ENCODE measurements at regions not wholly inside any gene's neighbourhood (a gene's known extent, or its start where the extent isn't known, plus 50 kb on each side); places are given as distances from the start of the nearest gene placed in this dataset.
"Not testable (repeated sequence)": the region's sequence is repeated elsewhere in the genome, so short reads cannot be mapped to it uniquely, and the experiment has no call there.

DNA sequence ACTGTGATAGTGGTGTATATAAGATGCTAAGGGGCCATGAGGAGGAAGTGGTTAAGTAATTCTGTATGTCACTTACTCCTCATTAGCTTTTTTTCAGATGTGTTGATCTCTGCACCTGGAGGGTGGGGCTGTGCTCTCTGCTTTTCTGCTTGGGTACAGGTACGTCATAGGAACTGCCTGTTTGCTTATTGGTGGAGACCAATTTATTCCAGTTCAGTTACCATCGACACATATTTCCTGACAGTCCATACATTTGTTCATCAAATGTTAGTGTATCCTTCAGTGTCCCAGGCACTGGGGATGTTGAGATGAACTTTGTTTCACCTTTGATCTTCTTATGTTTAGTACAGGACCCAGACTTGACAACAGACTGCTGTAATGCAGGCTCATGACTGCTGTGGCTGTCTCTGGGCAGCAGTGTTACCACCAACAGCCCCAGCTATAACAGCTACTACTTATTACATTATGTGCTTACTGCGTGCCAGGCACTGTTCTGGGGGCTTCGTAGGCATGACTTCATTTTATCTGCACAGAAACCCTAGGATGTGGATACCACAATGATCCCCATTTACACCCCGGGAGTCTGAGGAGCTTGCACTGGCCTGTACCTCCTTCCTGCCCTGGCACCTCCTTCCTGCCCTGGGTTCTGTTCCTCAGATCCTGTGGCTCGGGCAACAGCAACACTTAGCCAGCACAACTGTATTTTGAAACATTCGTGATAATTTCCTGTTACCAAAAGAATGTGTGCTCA is 87.4 kb downstream of the BUB3 start:
- Histone ChIP-seq H3K36me3 (ENCODE audit: control insufficient read depth in 3 of 3, insufficient read depth in 2 of 3, low read depth in 1 of 3, low read length in 3 of 3) (no peaks in the 10 kb centered on the region), H3K9me3 (ENCODE audit: control insufficient read depth in 2 of 2, insufficient read depth in 1 of 2, low read depth in 1 of 2, low read length in 1 of 2) (peaks cover 0 to under 1% of the 10 kb centered on the region in 2 donors), H3K27ac (ENCODE audit: low read depth in 1 of 3, low read length in 2 of 3) (peak overlapping the region in 1 of 3 donors; percentile 91), H3K4me1 (ENCODE audit: control insufficient read depth in 3 of 3, insufficient read depth in 2 of 3, low read depth in 1 of 3, low read length in 2 of 3) (no peaks in the 10 kb centered on the region), H3K4me3 (ENCODE audit: low read depth in 1 of 3, low read length in 3 of 3) (no peak overlapping the region), H3K27me3 (ENCODE audit: control insufficient read depth in 3 of 3, insufficient read depth in 3 of 3, low read length in 3 of 3) (no peaks in the 10 kb centered on the region)
- 48 to 50% (median 50%) methylated on average over 7 of the region's 7 CpGs for WGBS, 3 donors
- no peak for FAIRE-seq
- DNase-seq, result peak; percentile 3 to 43

DNA sequence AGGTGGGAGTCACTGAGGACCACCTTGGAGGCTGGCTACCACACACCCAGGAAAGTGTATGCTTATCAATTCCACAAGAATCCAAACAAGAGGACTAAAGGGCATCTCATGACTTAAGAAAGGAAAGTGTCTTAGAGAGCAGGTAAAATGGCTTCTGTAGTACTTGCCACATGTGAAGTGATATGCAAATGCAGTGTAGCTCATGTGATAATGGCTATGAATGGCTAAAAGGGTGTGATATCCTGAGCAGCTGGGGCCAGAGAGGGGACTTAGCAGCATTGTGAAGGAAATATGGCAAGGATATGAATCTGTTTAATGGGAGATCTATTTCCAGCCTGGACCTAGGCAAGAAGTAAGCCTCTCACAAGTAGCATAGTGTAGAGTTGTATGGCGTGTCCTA is 90.5 kb downstream of the BUB3 start:
- Histone ChIP-seq H3K27me3 (ENCODE audit: control insufficient read depth in 3 of 3, insufficient read depth in 3 of 3, low read length in 3 of 3) (no peaks in the 10 kb centered on the region), H3K36me3 (ENCODE audit: control insufficient read depth in 3 of 3, insufficient read depth in 2 of 3, low read depth in 1 of 3, low read length in 3 of 3) (no peaks in the 10 kb centered on the region), H3K27ac (ENCODE audit: low read depth in 1 of 3, low read length in 2 of 3) (no peak overlapping the region), H3K4me1 (ENCODE audit: control insufficient read depth in 3 of 3, insufficient read depth in 2 of 3, low read depth in 1 of 3, low read length in 2 of 3) (no peaks in the 10 kb centered on the region), H3K9me3 (ENCODE audit: control insufficient read depth in 2 of 2, insufficient read depth in 1 of 2, low read depth in 1 of 2, low read length in 1 of 2) (no peaks in the 10 kb centered on the region), H3K4me3 (ENCODE audit: low read depth in 1 of 3, low read length in 3 of 3) (no peak overlapping the region)
- WGBS, 3 donors, result 76 to 92% (median 92%) methylated on average over 1 of the region's 1 CpG
- no peak for FAIRE-seq
- DNase-seq, result no peak

DNA sequence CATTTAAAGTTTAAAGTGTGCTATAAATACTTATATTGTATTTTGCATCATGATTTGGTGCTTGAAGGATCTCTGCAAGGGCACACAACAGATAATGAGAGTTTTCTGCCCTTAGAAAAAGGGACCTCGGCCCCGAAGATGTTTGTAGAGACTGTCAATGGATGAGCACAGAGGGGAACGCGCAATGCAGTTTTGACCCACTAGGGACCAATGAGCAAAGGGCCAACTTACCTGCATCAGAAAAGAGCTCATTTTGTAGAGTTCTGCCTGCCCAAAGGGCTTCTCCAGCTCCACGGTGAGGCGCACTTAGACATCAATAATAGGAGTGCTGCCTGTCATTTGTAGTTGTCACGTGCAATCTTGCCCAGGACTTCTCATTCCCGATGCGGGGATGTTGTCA is 91.1 kb downstream of the BUB3 start:
- H3K4me1 ChIP-seq (ENCODE audit: control insufficient read depth in 3 of 3, insufficient read depth in 2 of 3, low read depth in 1 of 3, low read length in 2 of 3), result no peaks in the 10 kb centered on the region
- no peak overlapping the region for H3K4me3 ChIP-seq (ENCODE audit: low read depth in 1 of 3, low read length in 3 of 3)
- no peaks in the 10 kb centered on the region for H3K36me3 ChIP-seq (ENCODE audit: control insufficient read depth in 3 of 3, insufficient read depth in 2 of 3, low read depth in 1 of 3, low read length in 3 of 3)
- no peaks in the 10 kb centered on the region for H3K9me3 ChIP-seq (ENCODE audit: control insufficient read depth in 2 of 2, insufficient read depth in 1 of 2, low read depth in 1 of 2, low read length in 1 of 2)
- no peak for DNase-seq
- H3K27me3 ChIP-seq (ENCODE audit: control insufficient read depth in 3 of 3, insufficient read depth in 3 of 3, low read length in 3 of 3), result no peaks in the 10 kb centered on the region
- WGBS, 3 donors, result 94 to 99% (median 95%) methylated on average over 9 of the region's 9 CpGs
- FAIRE-seq, result no peak
- no peak overlapping the region for H3K27ac ChIP-seq (ENCODE audit: low read depth in 1 of 3, low read length in 2 of 3)

DNA sequence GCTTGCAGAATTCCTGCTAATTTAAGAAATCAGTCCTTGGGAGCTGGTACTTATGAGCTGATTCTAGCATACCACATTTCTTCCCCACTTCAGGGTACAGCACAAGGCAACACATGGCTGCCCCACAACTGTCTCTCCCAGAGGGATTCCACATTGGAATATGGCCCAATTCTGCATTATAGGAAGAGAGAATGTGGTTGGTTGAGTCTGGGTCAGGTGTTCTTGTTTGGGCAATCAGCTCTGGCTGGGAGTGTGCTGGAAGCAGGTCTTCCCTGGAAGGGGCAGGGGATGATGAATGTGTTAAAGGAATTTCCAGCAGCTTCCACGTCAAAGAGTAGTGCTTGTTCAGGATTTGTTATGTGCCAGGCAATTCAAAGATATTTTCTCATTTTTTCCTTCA is 95.7 kb downstream of the BUB3 start:
- DNase-seq (no peak), FAIRE-seq (no peak)
- no peaks in the 10 kb centered on the region for H3K36me3 ChIP-seq (ENCODE audit: control insufficient read depth in 3 of 3, insufficient read depth in 2 of 3, low read depth in 1 of 3, low read length in 3 of 3)
- WGBS, 3 donors, result 42 to 83% (median 52%) methylated on average over 1 of the region's 1 CpG
- H3K4me1 ChIP-seq (ENCODE audit: control insufficient read depth in 3 of 3, insufficient read depth in 2 of 3, low read depth in 1 of 3, low read length in 2 of 3), result no peaks in the 10 kb centered on the region
- H3K27me3 ChIP-seq (ENCODE audit: control insufficient read depth in 3 of 3, insufficient read depth in 3 of 3, low read length in 3 of 3), result no peaks in the 10 kb centered on the region
- no peak overlapping the region for H3K27ac ChIP-seq (ENCODE audit: low read depth in 1 of 3, low read length in 2 of 3)
- no peak overlapping the region for H3K4me3 ChIP-seq (ENCODE audit: low read depth in 1 of 3, low read length in 3 of 3)
- H3K9me3 ChIP-seq (ENCODE audit: control insufficient read depth in 2 of 2, insufficient read depth in 1 of 2, low read depth in 1 of 2, low read length in 1 of 2), result peaks cover 0 to 3% of the 10 kb centered on the region in 2 donors

DNA sequence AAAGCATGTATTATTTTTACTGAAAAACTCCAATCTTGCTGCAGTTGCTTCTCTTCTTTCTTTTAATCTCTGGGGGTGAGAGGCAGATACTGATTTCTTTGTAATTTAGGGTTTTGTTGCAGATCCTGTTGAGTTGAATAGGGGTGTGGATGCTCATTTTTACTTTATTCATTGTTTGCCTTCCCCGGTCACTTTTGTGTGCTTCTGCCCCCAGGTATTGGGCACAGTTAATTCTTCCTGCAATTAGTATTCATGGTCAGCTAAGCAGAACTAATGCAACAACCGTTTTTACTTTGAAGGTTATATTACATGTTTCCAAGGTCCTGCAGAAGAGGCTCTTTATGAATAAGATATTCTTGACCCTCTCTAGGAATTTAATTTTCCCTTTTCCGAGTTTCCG is 96.4 kb downstream of the BUB3 start:
- Histone ChIP-seq H3K4me1 (ENCODE audit: control insufficient read depth in 3 of 3, insufficient read depth in 2 of 3, low read depth in 1 of 3, low read length in 2 of 3) (no peaks in the 10 kb centered on the region), H3K9me3 (ENCODE audit: control insufficient read depth in 2 of 2, insufficient read depth in 1 of 2, low read depth in 1 of 2, low read length in 1 of 2) (peaks cover 0 to 3% of the 10 kb centered on the region in 2 donors), H3K27me3 (ENCODE audit: control insufficient read depth in 3 of 3, insufficient read depth in 3 of 3, low read length in 3 of 3) (no peaks in the 10 kb centered on the region), H3K4me3 (ENCODE audit: low read depth in 1 of 3, low read length in 3 of 3) (no peak overlapping the region), H3K27ac (ENCODE audit: low read depth in 1 of 3, low read length in 2 of 3) (no peak overlapping the region), H3K36me3 (ENCODE audit: control insufficient read depth in 3 of 3, insufficient read depth in 2 of 3, low read depth in 1 of 3, low read length in 3 of 3) (no peaks in the 10 kb centered on the region)
- DNase-seq (no peak), FAIRE-seq (no peak)
- 67 to 83% (median 70%) methylated on average over 4 of the region's 4 CpGs for WGBS, 3 donors

DNA sequence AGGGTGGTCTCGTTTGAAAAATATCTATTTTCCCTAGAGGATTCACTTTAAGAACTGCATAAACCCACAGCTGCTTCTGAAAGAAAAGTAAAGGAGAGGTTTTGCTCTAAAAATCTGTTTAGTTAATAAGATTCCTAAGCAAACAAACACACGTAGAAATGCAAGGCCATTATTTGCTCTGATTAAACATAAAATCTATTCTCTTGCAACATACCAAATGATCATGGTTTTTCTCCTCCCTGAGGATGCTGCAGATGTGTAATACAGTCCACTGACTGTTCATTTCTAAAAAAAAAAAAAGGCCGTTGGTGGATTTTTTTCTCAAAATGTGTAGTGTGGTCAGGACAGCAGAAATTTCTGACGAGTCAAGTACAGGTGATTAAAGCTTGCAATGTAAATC is 98.6 kb downstream of the BUB3 start:
- H3K4me1 ChIP-seq (ENCODE audit: control insufficient read depth in 3 of 3, insufficient read depth in 2 of 3, low read depth in 1 of 3, low read length in 2 of 3), result no peaks in the 10 kb centered on the region
- H3K27me3 ChIP-seq (ENCODE audit: control insufficient read depth in 3 of 3, insufficient read depth in 3 of 3, low read length in 3 of 3), result no peaks in the 10 kb centered on the region
- no peak overlapping the region for H3K27ac ChIP-seq (ENCODE audit: low read depth in 1 of 3, low read length in 2 of 3)
- H3K4me3 ChIP-seq (ENCODE audit: low read depth in 1 of 3, low read length in 3 of 3), result no peak overlapping the region
- FAIRE-seq (no peak), DNase-seq (no peak)
- peaks cover 0 to 3% of the 10 kb centered on the region in 2 donors for H3K9me3 ChIP-seq (ENCODE audit: control insufficient read depth in 2 of 2, insufficient read depth in 1 of 2, low read depth in 1 of 2, low read length in 1 of 2)
- 47 to 57% (median 57%) methylated on average over 4 of the region's 4 CpGs for whole genome bisulfite sequencing, 3 donors
- H3K36me3 ChIP-seq (ENCODE audit: control insufficient read depth in 3 of 3, insufficient read depth in 2 of 3, low read depth in 1 of 3, low read length in 3 of 3), result no peaks in the 10 kb centered on the region

DNA sequence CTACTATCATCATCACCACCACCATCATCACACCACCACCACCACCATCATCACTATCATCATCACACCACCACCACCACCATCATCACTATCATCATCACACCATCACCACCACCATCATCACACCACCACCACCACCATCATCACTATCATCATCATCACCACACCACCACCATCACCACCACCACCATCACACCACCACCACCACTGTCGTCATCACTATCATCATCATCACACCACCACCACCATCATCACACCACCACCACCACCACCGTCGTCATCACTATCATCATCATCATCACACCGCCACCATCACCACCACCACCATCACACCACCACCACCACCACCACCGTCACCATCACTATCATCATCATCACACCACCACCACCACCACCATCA is 100.1 kb downstream of the BUB3 start:
- H3K36me3 ChIP-seq (ENCODE audit: control insufficient read depth in 3 of 3, insufficient read depth in 2 of 3, low read depth in 1 of 3, low read length in 3 of 3); DNase-seq; H3K4me3 ChIP-seq (ENCODE audit: low read depth in 1 of 3, low read length in 3 of 3); H3K27ac ChIP-seq (ENCODE audit: low read depth in 1 of 3, low read length in 2 of 3); H3K4me1 ChIP-seq (ENCODE audit: control insufficient read depth in 3 of 3, insufficient read depth in 2 of 3, low read depth in 1 of 3, low read length in 2 of 3); H3K27me3 ChIP-seq (ENCODE audit: control insufficient read depth in 3 of 3, insufficient read depth in 3 of 3, low read length in 3 of 3); H3K9me3 ChIP-seq (ENCODE audit: control insufficient read depth in 2 of 2, insufficient read depth in 1 of 2, low read depth in 1 of 2, low read length in 1 of 2): not testable (repeated sequence)
- 84 to 92% (median 85%) methylated on average over 5 of the region's 5 CpGs for WGBS, 3 donors
- peak; percentile 68 for FAIRE-seq

DNA sequence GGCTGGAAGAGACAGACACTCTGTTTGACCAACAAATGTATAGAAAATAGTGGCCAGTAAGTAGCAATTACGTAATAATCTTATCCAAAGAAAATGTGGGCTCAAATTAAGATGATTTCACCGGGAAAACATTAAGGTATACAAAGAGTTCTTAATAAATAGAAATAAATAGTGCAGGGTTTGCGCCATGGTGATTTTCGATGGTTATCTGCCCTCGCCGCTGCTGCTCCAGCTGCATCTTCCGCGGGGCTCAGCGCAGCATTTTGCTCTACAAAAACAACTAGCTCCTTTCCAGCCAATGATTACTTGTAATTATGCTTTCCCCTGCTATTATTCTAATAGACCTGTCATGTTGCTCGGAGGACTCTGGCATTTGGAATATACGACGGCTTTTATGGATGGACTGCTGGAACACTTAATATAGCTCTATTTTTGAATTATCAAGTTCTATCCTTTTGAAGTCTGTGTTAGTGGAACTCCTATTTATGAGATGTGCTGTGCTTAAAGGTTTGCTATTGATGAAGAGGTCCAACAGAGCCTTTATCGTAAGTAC is 103.8 kb downstream of the BUB3 start:
- no peak for DNase-seq
- H3K36me3 ChIP-seq (ENCODE audit: control insufficient read depth in 3 of 3, insufficient read depth in 2 of 3, low read depth in 1 of 3, low read length in 3 of 3), result no peaks in the 10 kb centered on the region
- no peak for FAIRE-seq
- H3K27ac ChIP-seq (ENCODE audit: low read depth in 1 of 3, low read length in 2 of 3), result no peak overlapping the region
- 89 to 93% (median 91%) methylated on average over 13 of the region's 13 CpGs for WGBS, 3 donors
- H3K4me3 ChIP-seq (ENCODE audit: low read depth in 1 of 3, low read length in 3 of 3), result no peak overlapping the region
- H3K4me1 ChIP-seq (ENCODE audit: control insufficient read depth in 3 of 3, insufficient read depth in 2 of 3, low read depth in 1 of 3, low read length in 2 of 3), result no peaks in the 10 kb centered on the region
- H3K27me3 ChIP-seq (ENCODE audit: control insufficient read depth in 3 of 3, insufficient read depth in 3 of 3, low read length in 3 of 3), result no peaks in the 10 kb centered on the region
- H3K9me3 ChIP-seq (ENCODE audit: control insufficient read depth in 2 of 2, insufficient read depth in 1 of 2, low read depth in 1 of 2, low read length in 1 of 2), result peaks cover 0 to 3% of the 10 kb centered on the region in 2 donors

DNA sequence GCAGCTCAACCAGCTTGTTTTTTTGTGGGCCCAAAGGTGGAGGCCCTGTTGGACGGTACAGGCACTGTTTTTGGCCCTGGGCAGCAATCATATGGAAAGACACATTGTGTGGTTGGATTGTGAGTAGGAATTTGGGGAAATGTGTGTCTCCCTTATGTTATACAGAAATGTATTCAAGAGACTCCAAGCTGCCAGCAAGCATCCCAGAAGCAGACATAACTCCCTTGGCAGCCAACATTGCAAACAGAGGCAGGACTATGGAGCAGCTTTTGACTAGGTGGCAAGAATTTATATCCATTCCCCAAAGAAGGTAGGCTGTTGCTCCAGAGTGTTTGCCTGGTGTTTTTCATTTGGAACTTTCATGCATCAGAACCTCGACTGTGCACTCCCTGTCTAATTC is 104.9 kb downstream of the BUB3 start:
- no peak for FAIRE-seq
- Histone ChIP-seq H3K27ac (ENCODE audit: low read depth in 1 of 3, low read length in 2 of 3) (no peak overlapping the region), H3K36me3 (ENCODE audit: control insufficient read depth in 3 of 3, insufficient read depth in 2 of 3, low read depth in 1 of 3, low read length in 3 of 3) (no peaks in the 10 kb centered on the region), H3K4me1 (ENCODE audit: control insufficient read depth in 3 of 3, insufficient read depth in 2 of 3, low read depth in 1 of 3, low read length in 2 of 3) (no peaks in the 10 kb centered on the region), H3K27me3 (ENCODE audit: control insufficient read depth in 3 of 3, insufficient read depth in 3 of 3, low read length in 3 of 3) (no peaks in the 10 kb centered on the region), H3K4me3 (ENCODE audit: low read depth in 1 of 3, low read length in 3 of 3) (no peak overlapping the region), H3K9me3 (ENCODE audit: control insufficient read depth in 2 of 2, insufficient read depth in 1 of 2, low read depth in 1 of 2, low read length in 1 of 2) (peaks cover 0 to 3% of the 10 kb centered on the region in 2 donors)
- DNase-seq, result no peak
- 72 to 78% (median 73%) methylated on average over 2 of the region's 2 CpGs for WGBS, 3 donors

All from small intestine (tissue), 7 donors.